Upper lobe of left lung (tissue), 6 donors: ENCODE measurements at regions not wholly inside any gene's neighbourhood (a gene's known extent, or its start where the extent isn't known, plus 50 kb on each side); places are given as distances from the start of the nearest gene placed in this dataset.

ENCODE experiments used
- ATAC-seq, 2 donors: fragments of 200-7000 bp; cut with Tn5 transposase; one replicate each; pipeline ENCODE4 v1.9.1; 2022; ENCODE audit warnings: mild to moderate bottlenecking in 2 of 2, moderate library complexity in 2 of 2; ENCODE audit not compliant: low FRiP score in 2 of 2
- DNase-seq, 2 donors: peaks; one replicate each; pipeline ENCODE4 v3.0.0-alpha.2; 2019 to 2020
- H3K27ac ChIP-seq, 4 donors: fragments of 200-600 bp; sonication (generic); one replicate each; pipeline ENCODE4 v1.5.1; 2016 to 2019
- H3K27me3 ChIP-seq, 4 donors: fragments of 200-600 bp; sonication (generic); one replicate each; pipeline ENCODE4 v1.5.1; 2017 to 2019
- H3K36me3 ChIP-seq, 4 donors: fragments of 200-600 bp; sonication (generic); one replicate each; pipeline ENCODE4 v1.5.1; 2016 to 2019
- H3K4me1 ChIP-seq, 4 donors: fragments of 200-600 bp; sonication (generic); one replicate each; pipeline ENCODE4 v1.5.1; 2018 to 2019
- H3K4me3 ChIP-seq, 4 donors: fragments of 200-600 bp; sonication (generic); one replicate each; pipeline ENCODE4 v1.5.1; 2017 to 2019; ENCODE audit warnings: mild to moderate bottlenecking in 2 of 4, moderate library complexity in 1 of 4
- H3K9me3 ChIP-seq, 4 donors: fragments of 200-600 bp; sonication (generic); one replicate each; pipeline ENCODE4 v1.5.1; 2018 to 2019
- EP300 ChIP-seq, 4 donors: sonication (generic); formaldehyde crosslinking; IDR thresholded peaks; one replicate each; pipeline ENCODE4 v1.5.1; 2017; ENCODE audit warnings: antibody characterized with exemption in 4 of 4, control low read depth in 2 of 4
- POLR2A ChIP-seq, 4 donors: fragments of 450-650 bp; IDR thresholded peaks; one replicate each; pipeline ENCODE4 v1.5.1; 2016 to 2017; ENCODE audit warnings: antibody characterized with exemption in 4 of 4, mild to moderate bottlenecking in 2 of 4
- POLR2AphosphoS5 ChIP-seq, 2 donors: sonication (generic); formaldehyde crosslinking; IDR thresholded peaks; one replicate each; pipeline ENCODE4 v1.5.1; 2017; ENCODE audit warnings: antibody characterized with exemption in 2 of 2
- WGBS, 2 donors: methylation state at CpG; one replicate each; pipeline ENCODE4 v1.1.5; 2017 to 2018; 5-methylcytosine and 5-hydroxymethylcytosine counted together
- TF ChIP-seq, protein P1 (sequence below), 6 experiments: fragments of 450-650 bp in 4 of 6; fragments of 200-600 bp in 2 of 6; sonication (generic) in 2 of 6; IDR thresholded peaks; one replicate each; pipeline ENCODE4 v1.5.1; 2016 to 2019; ENCODE audit warnings: antibody characterized with exemption in 6 of 6
- donor health status: DM: no; HTN: no; CAD: no; lungs with moderate emphysema.
- donor health status: DM: no; HTN: yes; CAD: no; lungs with severe emphysema.

DNA sequence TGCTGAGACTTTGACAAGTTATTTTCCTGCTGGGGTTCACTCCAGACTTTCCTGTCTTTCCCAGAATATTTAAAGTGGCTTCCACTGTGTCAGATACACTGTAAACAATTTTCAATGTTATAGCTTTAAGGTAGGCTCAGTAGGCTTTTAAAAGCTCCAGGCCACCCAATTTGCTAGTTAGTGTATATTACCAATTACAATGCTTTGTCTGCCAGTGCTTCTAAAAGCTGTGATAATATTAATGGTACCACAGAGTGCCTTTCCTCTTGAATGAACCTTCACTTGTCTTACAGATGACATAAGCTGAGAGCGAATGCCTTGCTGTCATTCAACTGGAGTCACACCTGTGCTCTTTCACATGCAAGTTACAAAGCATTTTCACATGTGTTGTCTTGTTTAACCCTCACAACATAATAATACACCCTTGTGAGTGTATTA, 239.7 kb upstream of the HTR2A start:
- ATAC-seq (no peak), DNase-seq (no peak)
- Histone ChIP-seq H3K4me3 (no peak overlapping the region), H3K9me3 (no peaks in the 10 kb centered on the region), H3K36me3 (no peaks in the 10 kb centered on the region), H3K27me3 (no peaks in the 10 kb centered on the region), H3K27ac (no peak overlapping the region), H3K4me1 (no peaks in the 10 kb centered on the region)
- TF ChIP-seq POLR2AphosphoS5 (IDR thresholded peaks at IDR 0.05) (no peak), EP300 (IDR thresholded peaks at IDR 0.05) (no peak), POLR2A (IDR thresholded peaks at IDR 0.05) (no peak)
- TF ChIP-seq, protein P1, sequence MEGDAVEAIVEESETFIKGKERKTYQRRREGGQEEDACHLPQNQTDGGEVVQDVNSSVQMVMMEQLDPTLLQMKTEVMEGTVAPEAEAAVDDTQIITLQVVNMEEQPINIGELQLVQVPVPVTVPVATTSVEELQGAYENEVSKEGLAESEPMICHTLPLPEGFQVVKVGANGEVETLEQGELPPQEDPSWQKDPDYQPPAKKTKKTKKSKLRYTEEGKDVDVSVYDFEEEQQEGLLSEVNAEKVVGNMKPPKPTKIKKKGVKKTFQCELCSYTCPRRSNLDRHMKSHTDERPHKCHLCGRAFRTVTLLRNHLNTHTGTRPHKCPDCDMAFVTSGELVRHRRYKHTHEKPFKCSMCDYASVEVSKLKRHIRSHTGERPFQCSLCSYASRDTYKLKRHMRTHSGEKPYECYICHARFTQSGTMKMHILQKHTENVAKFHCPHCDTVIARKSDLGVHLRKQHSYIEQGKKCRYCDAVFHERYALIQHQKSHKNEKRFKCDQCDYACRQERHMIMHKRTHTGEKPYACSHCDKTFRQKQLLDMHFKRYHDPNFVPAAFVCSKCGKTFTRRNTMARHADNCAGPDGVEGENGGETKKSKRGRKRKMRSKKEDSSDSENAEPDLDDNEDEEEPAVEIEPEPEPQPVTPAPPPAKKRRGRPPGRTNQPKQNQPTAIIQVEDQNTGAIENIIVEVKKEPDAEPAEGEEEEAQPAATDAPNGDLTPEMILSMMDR (IDR thresholded peaks at IDR 0.05), result no peak
- WGBS, 2 donors, result 71 to 100% methylated on average over 1 of the region's 1 CpG

DNA sequence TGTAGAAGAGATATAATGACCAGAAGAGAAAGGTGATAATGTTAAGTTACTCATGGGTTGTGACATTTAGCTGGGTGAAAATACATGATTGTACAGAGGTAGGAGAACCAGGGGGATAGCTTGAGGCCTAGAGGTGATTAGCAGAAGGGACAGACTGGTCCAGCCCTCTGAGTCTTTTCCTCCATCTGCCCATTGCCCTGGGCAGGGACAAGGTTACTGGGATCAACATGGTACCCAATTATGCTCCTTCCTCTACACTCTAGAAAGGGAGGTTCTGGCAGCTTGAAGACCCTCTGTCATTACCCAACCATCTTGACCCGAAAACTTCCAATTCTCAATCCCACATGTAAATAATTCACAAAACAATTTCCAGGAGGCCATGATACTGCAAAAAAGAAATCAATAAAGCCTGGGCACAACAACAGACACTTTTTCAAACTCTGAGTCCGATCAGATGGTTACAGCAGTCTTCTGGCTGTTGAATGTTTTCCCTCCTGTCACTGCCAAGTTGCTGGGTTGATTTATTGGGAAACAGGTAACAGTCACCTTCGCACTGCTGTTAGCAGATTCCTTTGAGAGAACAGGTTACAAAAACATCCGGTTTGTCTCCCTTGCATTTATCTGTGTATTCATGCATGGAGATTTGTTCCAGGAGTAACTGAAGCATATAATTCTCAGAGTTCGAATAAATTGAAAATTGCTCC, 239.1 kb upstream of the HTR2A start:
- Histone ChIP-seq H3K9me3 (no peaks in the 10 kb centered on the region), H3K36me3 (no peaks in the 10 kb centered on the region), H3K27me3 (no peaks in the 10 kb centered on the region), H3K27ac (no peak overlapping the region), H3K4me3 (no peak overlapping the region), H3K4me1 (no peaks in the 10 kb centered on the region)
- ATAC-seq (no peak), DNase-seq (no peak)
- 65 to 85% methylated on average over 5 of the region's 5 CpGs for WGBS, 2 donors
- TF ChIP-seq EP300 (IDR thresholded peaks at IDR 0.05), result no peak
- TF ChIP-seq POLR2AphosphoS5 (IDR thresholded peaks at IDR 0.05), result no peak

DNA sequence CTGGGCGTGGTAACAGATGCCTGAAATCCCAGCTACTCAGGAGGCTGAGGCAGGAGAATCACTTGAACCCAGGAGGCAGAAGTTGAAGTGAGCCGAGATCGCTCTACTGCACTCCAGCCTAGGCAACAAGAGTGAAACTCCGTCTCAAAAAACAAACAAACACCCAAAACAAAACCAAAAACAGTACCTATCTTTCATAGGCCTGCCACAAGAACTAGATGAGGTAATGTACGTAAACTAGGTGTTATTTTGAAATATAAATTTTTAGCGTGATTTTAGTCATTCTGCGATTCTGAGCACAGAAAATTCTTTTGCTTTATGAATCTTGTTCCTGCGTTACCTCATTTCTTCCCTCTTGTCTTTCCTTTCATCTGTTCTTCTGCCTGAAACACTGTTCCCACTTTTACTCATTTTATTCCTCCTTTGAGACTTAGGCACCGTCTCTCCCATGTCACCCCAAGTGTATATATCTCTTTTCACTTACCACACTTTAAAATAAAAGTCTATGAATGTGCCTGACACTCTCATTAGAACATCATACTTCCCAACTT, 238.2 kb upstream of the HTR2A start:
- TF ChIP-seq, protein P1 (IDR thresholded peaks at IDR 0.05), result no peak
- no peak for TF ChIP-seq POLR2AphosphoS5 (IDR thresholded peaks at IDR 0.05)
- TF ChIP-seq EP300 (IDR thresholded peaks at IDR 0.05), result no peak
- no peak for TF ChIP-seq POLR2A (IDR thresholded peaks at IDR 0.05)
- Histone ChIP-seq H3K4me3 (no peak overlapping the region), H3K36me3 (no peaks in the 10 kb centered on the region), H3K27me3 (no peaks in the 10 kb centered on the region), H3K9me3 (no peaks in the 10 kb centered on the region), H3K27ac (no peak overlapping the region), H3K4me1 (no peaks in the 10 kb centered on the region)
- DNase-seq (no peak), ATAC-seq (no peak)
- WGBS, 2 donors, result 84 to 85% methylated on average over 9 of the region's 9 CpGs

DNA sequence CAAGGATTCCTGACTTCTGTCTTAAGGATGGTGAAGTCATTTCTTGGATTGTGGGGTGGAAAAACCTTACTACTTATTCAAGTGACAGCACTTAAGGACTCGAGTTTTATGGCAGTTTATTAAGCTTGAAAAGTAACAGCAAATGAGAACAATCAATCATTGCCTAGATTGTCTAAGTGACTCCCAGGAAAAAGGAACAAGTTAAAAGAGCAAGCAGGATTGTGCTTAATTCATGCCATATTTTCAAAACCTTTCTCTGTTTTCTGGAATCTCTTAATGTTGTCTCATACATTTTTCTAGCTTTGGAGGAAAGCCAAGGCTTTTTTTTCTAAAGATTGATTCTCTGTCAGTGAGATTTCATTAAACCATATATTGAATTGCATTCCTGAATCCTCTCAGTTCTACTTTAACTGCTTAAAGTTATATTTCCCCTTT, 236.2 kb upstream of the HTR2A start:
- 5 to 6% methylated on average over 1 of the region's 1 CpG for WGBS, 2 donors
- ATAC-seq (no peak), DNase-seq (no peak)
- Histone ChIP-seq H3K27ac (no peak overlapping the region), H3K36me3 (no peaks in the 10 kb centered on the region), H3K4me1 (no peaks in the 10 kb centered on the region), H3K9me3 (no peaks in the 10 kb centered on the region), H3K27me3 (no peaks in the 10 kb centered on the region), H3K4me3 (no peak overlapping the region)
- TF ChIP-seq, protein P1 (IDR thresholded peaks at IDR 0.05), result no peak
- no peak for TF ChIP-seq POLR2AphosphoS5 (IDR thresholded peaks at IDR 0.05)
- TF ChIP-seq EP300 (IDR thresholded peaks at IDR 0.05), result no peak
- no peak for TF ChIP-seq POLR2A (IDR thresholded peaks at IDR 0.05)

DNA sequence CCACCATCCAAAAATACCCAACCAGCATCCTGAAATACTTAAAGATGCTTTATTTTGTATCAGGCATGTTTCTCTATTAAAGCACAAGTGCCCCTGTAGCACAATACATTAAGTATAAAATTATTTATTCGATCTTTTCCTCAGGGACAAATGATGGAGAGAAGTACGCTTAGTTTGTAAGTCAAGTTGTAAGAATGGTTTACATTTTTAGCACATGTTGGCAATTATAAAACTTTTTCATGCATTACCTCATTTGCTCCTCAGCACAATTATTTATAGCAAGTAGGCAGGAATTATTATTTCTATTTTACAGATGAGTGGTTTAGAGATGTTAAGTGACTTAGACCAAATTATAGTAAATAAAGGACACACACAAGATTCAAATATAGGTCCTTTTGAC, 232.6 kb upstream of the HTR2A start:
- WGBS, 2 donors, result 66 to 79% methylated on average over 2 of the region's 2 CpGs

More for the DNA sequence above, 232.6 kb upstream of the HTR2A start:
- no peaks in the 10 kb centered on the region for H3K27me3 ChIP-seq
- no peak for ATAC-seq
- no peak for DNase-seq
- no peaks in the 10 kb centered on the region for H3K36me3 ChIP-seq
- H3K4me3 ChIP-seq, result no peak overlapping the region
- no peak for TF ChIP-seq POLR2A (IDR thresholded peaks at IDR 0.05)
- no peak for TF ChIP-seq POLR2AphosphoS5 (IDR thresholded peaks at IDR 0.05)
- no peak for TF ChIP-seq EP300 (IDR thresholded peaks at IDR 0.05)
- TF ChIP-seq, protein P1 (IDR thresholded peaks at IDR 0.05), result no peak
- H3K4me1 ChIP-seq, result no peaks in the 10 kb centered on the region
- no peak overlapping the region for H3K27ac ChIP-seq
- no peaks in the 10 kb centered on the region for H3K9me3 ChIP-seq
